ENCODE measurements at regions not wholly inside any gene's neighbourhood (a gene's known extent, or its start where the extent isn't known, plus 50 kb on each side); places are given as distances from the start of the nearest gene placed in this dataset.
A peak's percentile ranks its signal among the peaks of the same experiment; 100 is the strongest.
"Not testable (repeated sequence)": the region's sequence is repeated elsewhere in the genome, so short reads cannot be mapped to it uniquely, and the experiment has no call there.

DNA sequence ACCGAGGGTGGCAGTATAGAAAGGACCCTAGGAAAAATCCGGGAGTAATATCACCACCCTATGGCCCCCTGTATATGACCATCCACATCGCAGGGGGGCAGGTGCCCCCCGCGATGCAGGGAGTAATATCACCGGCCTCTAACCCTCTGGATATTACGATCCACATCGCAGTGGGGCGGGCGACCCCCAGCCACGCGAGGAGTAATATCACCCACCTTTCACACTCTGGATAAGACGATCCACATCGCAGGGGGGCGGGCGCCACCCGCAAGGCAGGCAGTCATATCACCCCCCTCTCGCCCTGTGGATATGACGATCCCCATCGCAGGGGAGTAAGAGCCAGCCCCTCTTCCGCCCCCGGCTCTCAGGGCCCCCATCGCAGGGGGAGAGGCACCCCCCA, 76.7 kb upstream of the RUBCNL start:
- DNase-seq: no peak

GRCh38 chr13:46460223-46460622, 73.2 kb upstream of the RUBCNL start:
- DNase-seq: not testable (repeated sequence)

- DNase-seq: not testable (repeated sequence)
Measured at GRCh38 chr13:46457255-46457654, 70.2 kb upstream of the RUBCNL start.

- peak; percentile 20 for DNase-seq
Measured at GRCh38 chr13:46455924-46456323, 68.9 kb upstream of the RUBCNL start.

DNA sequence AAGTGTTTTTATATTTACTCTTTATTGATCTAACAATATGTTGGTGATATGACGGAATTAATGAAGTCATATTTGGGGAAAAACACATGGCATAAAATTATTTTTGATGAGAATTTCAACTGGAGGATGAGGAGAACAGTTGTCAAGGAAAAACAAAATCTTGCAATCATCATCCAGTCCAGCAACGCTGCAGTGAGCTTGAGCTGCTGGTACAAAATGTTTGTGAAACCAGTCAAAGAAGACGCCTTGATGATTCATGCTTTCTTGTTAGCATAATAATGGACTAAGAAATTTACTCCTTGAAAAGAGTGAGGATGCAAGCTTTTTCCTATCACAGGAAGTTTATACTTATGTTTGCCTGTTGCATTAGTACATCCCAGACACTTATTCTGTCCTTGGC, 64.1 kb upstream of the RUBCNL start:
- DNase-seq: not testable (repeated sequence)

GRCh38 chr13:46449949-46450348, 62.9 kb upstream of the RUBCNL start:
- DNase-seq: not testable (repeated sequence)

- not testable (repeated sequence) for DNase-seq
Measured at GRCh38 chr13:46448148-46448547, 61.1 kb upstream of the RUBCNL start.

DNA sequence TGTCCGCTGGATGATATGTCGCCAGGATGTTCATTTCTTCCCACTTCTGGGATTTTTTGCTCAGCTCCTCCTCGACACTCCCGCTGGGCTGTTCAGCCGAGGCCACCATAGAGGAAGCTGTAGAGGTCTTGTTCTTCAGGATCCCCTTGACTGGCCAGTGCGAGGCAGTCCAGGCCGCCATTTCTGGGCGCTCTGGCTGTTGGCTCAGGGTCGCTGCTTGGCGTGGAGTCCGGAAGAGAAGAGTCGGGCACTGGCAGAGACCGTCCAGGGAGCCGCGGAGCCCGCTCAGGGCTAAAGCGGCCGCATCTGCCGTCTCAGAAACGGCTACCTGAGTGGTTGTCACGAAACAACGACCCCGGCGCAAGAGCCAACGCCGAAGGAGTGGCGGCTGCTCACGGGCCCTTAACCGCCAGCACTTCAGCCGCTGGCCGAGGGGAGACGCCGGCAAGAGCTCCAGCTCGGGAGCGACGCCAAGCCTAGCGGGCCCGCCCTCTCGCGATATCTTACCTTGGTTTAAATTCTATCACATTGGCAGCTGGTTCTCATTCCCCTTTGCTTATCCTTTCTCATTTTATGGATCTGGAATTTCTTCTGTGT, 50.9 kb upstream of the RUBCNL start:
- not testable (repeated sequence) for DNase-seq

Data from dermis blood vessel endothelial cell (primary cell).